Endodermal cell (in vitro differentiated cells): ENCODE measurements at regions not wholly inside any gene's neighbourhood (a gene's known extent, or its start where the extent isn't known, plus 50 kb on each side); places are given as distances from the start of the nearest gene placed in this dataset.
"Not testable (repeated sequence)": the region's sequence is repeated elsewhere in the genome, so short reads cannot be mapped to it uniquely, and the experiment has no call there.

Experiments
- DNase-seq: peaks from one replicate; pipeline ENCODE4 v3.0.0-alpha.2; 2017
- H3K27ac ChIP-seq: 2 replicates; pipeline ENCODE4 v1.5.1; 2013; ENCODE audit warnings: mild to moderate bottlenecking, low read depth, low read length, moderate library complexity
- H3K27me3 ChIP-seq: 2 replicates; pipeline ENCODE4 v1.6.1; 2013; ENCODE audit warnings: mild to moderate bottlenecking, low read length, moderate library complexity; ENCODE audit not compliant: insufficient read depth, control insufficient read depth, poor library complexity, severe bottlenecking
- H3K36me3 ChIP-seq: 2 replicates; pipeline ENCODE4 v1.7.0; 2013; ENCODE audit warnings: mild to moderate bottlenecking, low read length, moderate library complexity; ENCODE audit not compliant: control insufficient read depth, insufficient read depth
- H3K4me1 ChIP-seq: one replicate; pipeline ENCODE4 v1.7.0; 2013; ENCODE audit warnings: low read length; ENCODE audit not compliant: control insufficient read depth, insufficient read depth
- H3K4me3 ChIP-seq: 2 replicates; pipeline ENCODE4 v1.5.1; 2013; ENCODE audit warnings: mild to moderate bottlenecking, low read length, moderate library complexity
- H3K9ac ChIP-seq: 2 replicates; pipeline ENCODE4 v1.6.1; 2013; ENCODE audit warnings: mild to moderate bottlenecking, low read length, moderate library complexity; ENCODE audit not compliant: poor library complexity, severe bottlenecking; ENCODE audit errors: extremely low read depth
- H3K9me3 ChIP-seq: 2 replicates; pipeline ENCODE4 v1.6.1; 2013; ENCODE audit warnings: mild to moderate bottlenecking, low read length, moderate library complexity; ENCODE audit not compliant: control insufficient read depth
- H3K27ac Mint-ChIP-seq: 2 replicates; pipeline ENCODE4 v1.8.0; 2020; ENCODE audit warnings: mixed read lengths
- H3K27me3 Mint-ChIP-seq: 2 replicates; pipeline ENCODE4 v1.8.0; 2021; ENCODE audit warnings: mild to moderate bottlenecking, mixed read lengths; ENCODE audit not compliant: insufficient read depth
- H3K36me3 Mint-ChIP-seq: 2 replicates; pipeline ENCODE4 v1.8.0; 2020; ENCODE audit warnings: low read depth, mixed read lengths
- H3K4me1 Mint-ChIP-seq: 2 replicates; pipeline ENCODE4 v1.8.0; 2020; ENCODE audit warnings: mixed read lengths
- H3K4me3 Mint-ChIP-seq: 2 replicates; pipeline ENCODE4 v1.8.0; 2020; ENCODE audit warnings: mild to moderate bottlenecking, moderate library complexity, mixed read lengths
- H3K9me3 Mint-ChIP-seq: 2 replicates; pipeline ENCODE4 v1.8.0; 2020; ENCODE audit warnings: mild to moderate bottlenecking, mixed read lengths
- CTCF ChIP-seq: fragments of 200-600 bp; sonication (generic); conservative IDR thresholded peaks from 2 replicates; pipeline ENCODE4 v1.5.0; 2021; ENCODE audit warnings: antibody characterized with exemption, mild to moderate bottlenecking
- WGBS, 2 experiments: methylation state at CpG; one replicate each; pipeline versions ENCODE4 v1.1.5 to v1.1.7; 2013; ENCODE audit warnings: missing lambda C conversion rate in 2 of 2, mixed read lengths in 1 of 2; ENCODE audit not compliant: insufficient coverage in 1 of 2, insufficient read length in 1 of 2; 5-methylcytosine and 5-hydroxymethylcytosine counted together

- not testable (repeated sequence) for H3K4me3 Mint-ChIP-seq, H3K9me3 ChIP-seq, H3K36me3 ChIP-seq, DNase-seq, H3K9ac ChIP-seq, H3K27me3 Mint-ChIP-seq, H3K4me3 ChIP-seq, H3K4me1 Mint-ChIP-seq, H3K4me1 ChIP-seq, H3K27me3 ChIP-seq, H3K27ac ChIP-seq, H3K27ac Mint-ChIP-seq, H3K36me3 Mint-ChIP-seq, H3K9me3 Mint-ChIP-seq
- WGBS, 2 experiments = 100% methylated on average over 1 of the region's 1 CpG
Measured at GRCh38 chr21:32823296-32823695, 51.7 kb upstream of the PAXBP1 start.

GRCh38 chr21:32824950-32825349 is 53.4 kb upstream of the PAXBP1 start:
- no peak for TF ChIP-seq CTCF
- no peaks in the 10 kb centered on the region for H3K36me3 Mint-ChIP-seq
- peaks cover 1% of the 10 kb centered on the region for H3K27me3 Mint-ChIP-seq
- H3K4me3 Mint-ChIP-seq = no peak overlapping the region
- 100% methylated on average over 1 of the region's 1 CpG for WGBS, 2 experiments
- Histone ChIP-seq H3K4me1 (no peaks in the 10 kb centered on the region), H3K4me3 (no peak overlapping the region), H3K36me3 (no peaks in the 10 kb centered on the region), H3K27ac (no peak overlapping the region), H3K9me3 (peaks cover 8% of the 10 kb centered on the region), H3K27me3 (no peaks in the 10 kb centered on the region), H3K9ac (no peak overlapping the region)
- H3K4me1 Mint-ChIP-seq = no peaks in the 10 kb centered on the region
- DNase-seq = no peak
- no peak overlapping the region for H3K27ac Mint-ChIP-seq
- H3K9me3 Mint-ChIP-seq = peaks cover 6% of the 10 kb centered on the region

GRCh38 chr21:32826329-32827167 is 55.0 kb upstream of the PAXBP1 start:
- Histone ChIP-seq H3K9ac (no peak overlapping the region), H3K9me3 (peaks cover 8% of the 10 kb centered on the region), H3K36me3 (no peaks in the 10 kb centered on the region), H3K27ac (no peak overlapping the region), H3K4me1 (no peaks in the 10 kb centered on the region), H3K4me3 (no peak overlapping the region), H3K27me3 (no peaks in the 10 kb centered on the region)
- Mint-ChIP-seq H3K4me1 (no peaks in the 10 kb centered on the region), H3K27me3 (peaks cover 3% of the 10 kb centered on the region), H3K36me3 (no peaks in the 10 kb centered on the region), H3K9me3 (peaks cover 6% of the 10 kb centered on the region), H3K4me3 (no peak overlapping the region), H3K27ac (no peak overlapping the region)
- peak; percentile 85 for TF ChIP-seq CTCF
- DNase-seq = peak; percentile 76
- WGBS, 2 experiments = 65 to 68% methylated on average over 6 to 9 of the region's 9 CpGs
